OCI-LY1 (cell line): ENCODE measurements at regions not wholly inside any gene's neighbourhood (a gene's known extent, or its start where the extent isn't known, plus 50 kb on each side); places are given as distances from the start of the nearest gene placed in this dataset.

Experiments
- EZH2 ChIP-seq: fragments of 200-600 bp; sonication (generic), shearing (Covaris generic); IDR thresholded peaks from 2 replicates; pipeline ENCODE4 v1.8.0; 2017; ENCODE audit warnings: borderline replicate concordance, mixed run types, mild to moderate bottlenecking, antibody characterized with exemption, low read length, moderate library complexity, mixed read lengths
- TF ChIP-seq, protein P1 (sequence below): fragments of 200-600 bp; sonication (generic), shearing (Covaris generic); IDR thresholded peaks from 2 replicates; pipeline ENCODE4 v1.5.1; 2017; ENCODE audit warnings: mild to moderate bottlenecking, antibody characterized with exemption, low read length, moderate library complexity, mixed read lengths

DNA sequence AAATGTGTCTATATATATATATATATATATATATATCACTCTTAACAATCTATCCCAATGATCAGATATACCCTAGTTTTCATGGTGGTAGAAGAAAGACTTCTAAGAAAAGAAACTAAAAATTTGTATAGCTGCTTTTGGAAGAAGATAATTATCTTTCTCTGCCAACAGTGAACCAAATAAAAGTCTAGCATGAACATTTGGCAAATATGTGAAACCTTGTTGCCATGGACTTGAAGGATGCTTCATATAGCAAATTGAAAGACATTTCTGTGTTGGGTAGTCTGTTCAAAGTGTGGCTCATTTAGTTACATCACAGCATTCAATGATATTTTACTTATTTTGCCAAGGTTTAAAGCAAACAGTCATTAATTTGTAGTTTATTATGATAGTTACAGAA is 219.9 kb upstream of the NECTIN3 start:
- TF ChIP-seq, protein P1, sequence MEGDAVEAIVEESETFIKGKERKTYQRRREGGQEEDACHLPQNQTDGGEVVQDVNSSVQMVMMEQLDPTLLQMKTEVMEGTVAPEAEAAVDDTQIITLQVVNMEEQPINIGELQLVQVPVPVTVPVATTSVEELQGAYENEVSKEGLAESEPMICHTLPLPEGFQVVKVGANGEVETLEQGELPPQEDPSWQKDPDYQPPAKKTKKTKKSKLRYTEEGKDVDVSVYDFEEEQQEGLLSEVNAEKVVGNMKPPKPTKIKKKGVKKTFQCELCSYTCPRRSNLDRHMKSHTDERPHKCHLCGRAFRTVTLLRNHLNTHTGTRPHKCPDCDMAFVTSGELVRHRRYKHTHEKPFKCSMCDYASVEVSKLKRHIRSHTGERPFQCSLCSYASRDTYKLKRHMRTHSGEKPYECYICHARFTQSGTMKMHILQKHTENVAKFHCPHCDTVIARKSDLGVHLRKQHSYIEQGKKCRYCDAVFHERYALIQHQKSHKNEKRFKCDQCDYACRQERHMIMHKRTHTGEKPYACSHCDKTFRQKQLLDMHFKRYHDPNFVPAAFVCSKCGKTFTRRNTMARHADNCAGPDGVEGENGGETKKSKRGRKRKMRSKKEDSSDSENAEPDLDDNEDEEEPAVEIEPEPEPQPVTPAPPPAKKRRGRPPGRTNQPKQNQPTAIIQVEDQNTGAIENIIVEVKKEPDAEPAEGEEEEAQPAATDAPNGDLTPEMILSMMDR = no peak
- TF ChIP-seq EZH2 = no peak
